BE2C (cell line): ENCODE measurements at regions not wholly inside any gene's neighbourhood (a gene's known extent, or its start where the extent isn't known, plus 50 kb on each side); places are given as distances from the start of the nearest gene placed in this dataset.

ENCODE experiments used
- DNase-seq: peaks from one replicate; pipeline ENCODE4 v3.0.0-alpha.2; 2020
- H3K27me3 ChIP-seq: fragments of 250-450 bp; sonication (Bioruptor Pico); 2 replicates; pipeline ENCODE4 v1.5.1; 2020; ENCODE audit warnings: mild to moderate bottlenecking
- H3K36me3 ChIP-seq: fragments of 250-450 bp; sonication (Bioruptor Pico); 2 replicates; pipeline ENCODE4 v1.5.1; 2020; ENCODE audit warnings: mild to moderate bottlenecking
- H3K4me1 ChIP-seq: fragments of 250-450 bp; sonication (Bioruptor Pico); 2 replicates; pipeline ENCODE4 v1.5.1; 2020
- H3K4me3 ChIP-seq: 2 replicates; pipeline ENCODE4 v1.5.1; 2011; ENCODE audit warnings: low read depth, low read length
- H3K9me3 ChIP-seq: fragments of 250-450 bp; sonication (Bioruptor Pico); 2 replicates; pipeline ENCODE4 v1.5.1; 2020
- TF ChIP-seq, protein P1 (sequence below): IDR thresholded peaks from 2 replicates; pipeline ENCODE4 v1.5.1; 2012; ENCODE audit warnings: mild to moderate bottlenecking, low read depth, low read length

- Histone ChIP-seq H3K4me1 (peaks cover 15% of the 10 kb centered on the region), H3K27me3 (no peaks in the 10 kb centered on the region), H3K9me3 (no peaks in the 10 kb centered on the region), H3K4me3 (no peak overlapping the region), H3K36me3 (no peaks in the 10 kb centered on the region)
- TF ChIP-seq, protein P1, sequence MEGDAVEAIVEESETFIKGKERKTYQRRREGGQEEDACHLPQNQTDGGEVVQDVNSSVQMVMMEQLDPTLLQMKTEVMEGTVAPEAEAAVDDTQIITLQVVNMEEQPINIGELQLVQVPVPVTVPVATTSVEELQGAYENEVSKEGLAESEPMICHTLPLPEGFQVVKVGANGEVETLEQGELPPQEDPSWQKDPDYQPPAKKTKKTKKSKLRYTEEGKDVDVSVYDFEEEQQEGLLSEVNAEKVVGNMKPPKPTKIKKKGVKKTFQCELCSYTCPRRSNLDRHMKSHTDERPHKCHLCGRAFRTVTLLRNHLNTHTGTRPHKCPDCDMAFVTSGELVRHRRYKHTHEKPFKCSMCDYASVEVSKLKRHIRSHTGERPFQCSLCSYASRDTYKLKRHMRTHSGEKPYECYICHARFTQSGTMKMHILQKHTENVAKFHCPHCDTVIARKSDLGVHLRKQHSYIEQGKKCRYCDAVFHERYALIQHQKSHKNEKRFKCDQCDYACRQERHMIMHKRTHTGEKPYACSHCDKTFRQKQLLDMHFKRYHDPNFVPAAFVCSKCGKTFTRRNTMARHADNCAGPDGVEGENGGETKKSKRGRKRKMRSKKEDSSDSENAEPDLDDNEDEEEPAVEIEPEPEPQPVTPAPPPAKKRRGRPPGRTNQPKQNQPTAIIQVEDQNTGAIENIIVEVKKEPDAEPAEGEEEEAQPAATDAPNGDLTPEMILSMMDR, result no peak
- no peak for DNase-seq
These were observed 255.0 kb downstream of the TRIB2 start for GRCh38 chr2:12971581-12972365.

GRCh38 chr2:12978066-12978835 lies 261.5 kb downstream of the TRIB2 start:
- no peak for DNase-seq

GRCh38 chr2:12979066-12979465 lies 262.3 kb downstream of the TRIB2 start:
- TF ChIP-seq, protein P1, result no peak
- Histone ChIP-seq H3K9me3 (no peaks in the 10 kb centered on the region), H3K4me1 (peaks cover 19% of the 10 kb centered on the region), H3K4me3 (no peak overlapping the region), H3K36me3 (no peaks in the 10 kb centered on the region), H3K27me3 (no peaks in the 10 kb centered on the region)
- no peak for DNase-seq

More at GRCh38 chr2:12978066-12978835, 261.5 kb downstream of the TRIB2 start:
- Histone ChIP-seq H3K9me3 (no peaks in the 10 kb centered on the region), H3K4me1 (peaks cover 19% of the 10 kb centered on the region), H3K27me3 (no peaks in the 10 kb centered on the region), H3K4me3 (no peak overlapping the region), H3K36me3 (no peaks in the 10 kb centered on the region)
- TF ChIP-seq, protein P1, result no peak

DNA sequence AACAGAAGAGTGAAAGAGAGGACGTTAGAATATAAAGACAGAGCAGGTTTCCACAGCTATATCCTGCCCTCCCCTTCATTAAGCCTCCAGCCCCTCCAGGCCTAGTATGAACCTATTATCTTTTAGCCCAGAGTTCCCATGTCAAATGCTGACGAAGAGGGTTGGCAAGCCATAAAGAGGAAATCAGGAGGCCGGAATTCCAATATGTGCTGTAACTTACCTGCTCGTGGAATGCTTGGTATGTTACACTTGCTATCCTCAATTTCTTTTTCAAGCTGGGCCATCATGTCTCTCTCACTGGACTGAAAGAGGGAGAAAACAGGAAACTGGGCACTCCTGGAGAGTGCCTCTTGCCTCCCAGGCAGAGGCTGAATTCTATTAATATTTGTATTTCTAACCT lies 264.1 kb downstream of the TRIB2 start:
- H3K36me3 ChIP-seq, result no peaks in the 10 kb centered on the region
- H3K4me1 ChIP-seq, result peaks cover 19% of the 10 kb centered on the region
- H3K4me3 ChIP-seq, result no peak overlapping the region
- H3K27me3 ChIP-seq, result no peaks in the 10 kb centered on the region
- TF ChIP-seq, protein P1, result no peak
- no peak for DNase-seq
- H3K9me3 ChIP-seq, result no peaks in the 10 kb centered on the region

GRCh38 chr2:12982149-12982584 lies 265.4 kb downstream of the TRIB2 start:
- Histone ChIP-seq H3K4me3 (no peak overlapping the region), H3K9me3 (no peaks in the 10 kb centered on the region), H3K4me1 (peaks cover 19% of the 10 kb centered on the region), H3K27me3 (no peaks in the 10 kb centered on the region), H3K36me3 (no peaks in the 10 kb centered on the region)
- TF ChIP-seq, protein P1, result no peak
- DNase-seq, result no peak

DNA sequence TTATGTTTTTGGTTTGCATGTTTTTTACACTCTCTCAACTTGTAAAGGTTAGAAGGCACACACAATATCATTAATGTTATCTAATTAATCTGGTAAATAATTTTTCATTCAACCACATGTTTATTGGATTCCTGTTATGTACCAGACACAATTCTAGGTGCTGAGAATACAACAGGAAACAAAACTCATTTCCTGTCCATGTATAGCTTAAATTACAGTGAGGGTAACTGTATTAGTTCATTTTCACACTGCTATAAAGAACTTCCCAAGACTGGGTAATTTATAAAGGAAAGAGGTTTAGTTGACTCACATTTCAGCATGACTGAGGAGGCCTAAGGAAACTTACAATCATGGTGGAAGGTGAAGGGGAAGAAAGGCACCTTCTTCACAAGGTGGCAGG lies 270.5 kb downstream of the TRIB2 start:
- no peaks in the 10 kb centered on the region for H3K4me1 ChIP-seq
- DNase-seq, result no peak
- TF ChIP-seq, protein P1, result no peak
- H3K9me3 ChIP-seq, result no peaks in the 10 kb centered on the region
- no peaks in the 10 kb centered on the region for H3K36me3 ChIP-seq
- H3K4me3 ChIP-seq, result no peak overlapping the region
- H3K27me3 ChIP-seq, result no peaks in the 10 kb centered on the region
